K562 (cell line): ENCODE measurements at regions not wholly inside any gene's neighbourhood (a gene's known extent, or its start where the extent isn't known, plus 50 kb on each side); places are given as distances from the start of the nearest gene placed in this dataset.
"Not testable (repeated sequence)": the region's sequence is repeated elsewhere in the genome, so short reads cannot be mapped to it uniquely, and the experiment has no call there.

ENCODE experiments used
- ATAC-seq: fragments of 200-7000 bp; cut with Tn5 transposase; 3 replicates; pipeline ENCODE4 v1.9.1; 2020; ENCODE audit warnings: moderate library complexity
- BruUV-seq: library from RNA; stranded (reverse); fragments of 400-500 nt; replicated peaks from 2 replicates; lab custom pipeline; 2021; lab: Mats Ljungman, UMichigan
- CTCF ChIA-PET: fragments of 300-600 bp; formaldehyde crosslinking; extraction: SDS; loops from one replicate; lab custom pipeline; 2021; ENCODE audit warnings: low intra/inter-chr PET ratio; lab: Yijun Ruan, JAX
- POLR2A ChIA-PET: fragments of 300-600, 350-650 bp; sonication (Branson Sonifier 250); formaldehyde crosslinking; extraction: SDS; loops from one replicate; lab custom pipeline; 2021; ENCODE audit warnings: antibody characterized with exemption, inconsistent platforms; lab: Yijun Ruan, JAX
- DNase-seq, 4 experiments: peaks; one replicate each; pipeline versions ENCODE4 v3.0.0 to v3.0.0-alpha.2; 2011 to 2018; ENCODE audit warnings: low spot score in 3 of 4, mixed read lengths in 3 of 4; ENCODE audit errors: extremely low read depth in 1 of 4
- FAIRE-seq: peaks from 2 replicates; lab custom pipeline; 2011; peaks lifted over from hg19 to GRCh38; lab: Jason Lieb, UNC
- H2AFZ ChIP-seq: 2 replicates; pipeline ENCODE4 v1.6.0; 2011; ENCODE audit warnings: low read depth, low read length, control low read depth, inconsistent platforms
- H3K27ac ChIP-seq: fragments of 200-600 bp; 3 replicates; pipeline ENCODE4 v1.8.0; 2011; ENCODE audit warnings: low read depth, mild to moderate bottlenecking, control low read depth, inconsistent platforms, low read length, moderate library complexity, mixed read lengths; ENCODE audit errors: extremely low read depth
- H3K27me3 ChIP-seq, 2 experiments: fragments of 300-600 bp in 1 of 2; 2 replicates in 1 of 2; 3 replicates in 1 of 2; pipeline versions ENCODE4 v1.6.0 to v1.8.0; 2011; ENCODE audit warnings: inconsistent platforms in 2 of 2, low read length in 2 of 2, mild to moderate bottlenecking in 1 of 2, mixed read lengths in 1 of 2, moderate library complexity in 1 of 2; ENCODE audit not compliant: control insufficient read depth in 2 of 2, insufficient read depth in 2 of 2
- H3K36me3 ChIP-seq: fragments of 300-600 bp; 3 replicates; pipeline ENCODE4 v1.8.0; 2011; ENCODE audit warnings: mild to moderate bottlenecking, low read length, inconsistent platforms; ENCODE audit not compliant: control insufficient read depth, insufficient read depth
- H3K4me1 ChIP-seq, 2 experiments: fragments of 200-600 bp in 1 of 2; replicated peaks in 1 of 2; 2 replicates in 1 of 2; 3 replicates in 1 of 2; pipeline versions ENCODE4 v1.5.1 to v1.8.0; 2011; ENCODE audit warnings: inconsistent platforms in 2 of 2, low read length in 2 of 2, mild to moderate bottlenecking in 1 of 2, mixed read lengths in 1 of 2, moderate library complexity in 1 of 2; ENCODE audit not compliant: control insufficient read depth in 2 of 2, insufficient read depth in 2 of 2
- H3K4me2 ChIP-seq: 2 replicates; pipeline ENCODE4 v1.6.1; 2011; ENCODE audit warnings: low read length, control low read depth, inconsistent platforms, mixed read lengths; ENCODE audit not compliant: insufficient read depth
- H3K4me3 ChIP-seq: fragments of 200-600 bp; sonication (generic), shearing (Covaris generic); 2 replicates; pipeline ENCODE4 v1.5.1; 2016; ENCODE audit warnings: control low read depth, inconsistent platforms
- H3K79me2 ChIP-seq: fragments of 200-600 bp; 3 replicates; pipeline ENCODE4 v1.8.0; 2011; ENCODE audit warnings: low read length, inconsistent platforms; ENCODE audit not compliant: control insufficient read depth, insufficient read depth
- H3K9ac ChIP-seq, 2 experiments: 2 replicates each; pipeline versions ENCODE4 v1.6.0 to v1.6.1; 2011; ENCODE audit warnings: low read depth in 2 of 2, low read length in 2 of 2, control low read depth in 1 of 2, inconsistent platforms in 1 of 2, mild to moderate bottlenecking in 1 of 2, mixed read lengths in 1 of 2; ENCODE audit not compliant: insufficient read depth in 1 of 2
- H3K9me1 ChIP-seq: one replicate; pipeline ENCODE4 v1.6.0; 2011; ENCODE audit warnings: inconsistent platforms, mild to moderate bottlenecking, low read length, moderate library complexity; ENCODE audit not compliant: control insufficient read depth, insufficient read depth
- H3K9me3 ChIP-seq: replicated peaks from 2 replicates; pipeline ENCODE4 v1.5.1; 2011; ENCODE audit warnings: low read depth, low read length, inconsistent platforms; ENCODE audit not compliant: control insufficient read depth, insufficient read depth
- H4K20me1 ChIP-seq: replicated peaks from 2 replicates; pipeline ENCODE4 v1.6.1; 2011; ENCODE audit warnings: low read length, inconsistent platforms, mixed read lengths; ENCODE audit not compliant: control insufficient read depth, insufficient read depth
- WGBS: fragments of 100-300 bp; shearing (Covaris generic); methylation state at CpG from one replicate; pipeline ENCODE4 v1.1.6; 2016; ENCODE audit warnings: low coverage, mixed read lengths; ENCODE audit not compliant: insufficient coverage; ENCODE audit errors: missing lambda C conversion rate; 5-methylcytosine and 5-hydroxymethylcytosine counted together
- in situ Hi-C: fragments of 300-500 bp; cut with MboI; formaldehyde crosslinking; loops from 4 replicates; pipeline ENCODE4 v1.15.0; 2018; ENCODE audit warnings: inconsistent platforms, mixed read lengths
- intact Hi-C: fragments of 100-400 bp; cut with micrococcal nuclease; formaldehyde crosslinking; loops from 2 replicates; pipeline ENCODE4 v1.14.2; 2022

- CTCF ChIA-PET, H2AFZ ChIP-seq, H4K20me1 ChIP-seq, H3K9me3 ChIP-seq, FAIRE-seq, ATAC-seq, H3K9ac ChIP-seq, H3K9me1 ChIP-seq, in situ Hi-C loops, H3K27me3 ChIP-seq, H3K4me3 ChIP-seq, H3K36me3 ChIP-seq, DNase-seq, H3K79me2 ChIP-seq, POLR2A ChIA-PET, BruUV-seq, H3K27ac ChIP-seq, H3K4me2 ChIP-seq, H3K4me1 ChIP-seq: not testable (repeated sequence)
- intact Hi-C loops = loop anchor here (10.0 kb wide), 1 partner anchor 125 kb away; no protein-coding TSS in a partner anchor
- WGBS = no CpG with 5 or more reads among the region's 2 CpGs
Measured at GRCh38 chr22:16899358-16899757, 74.1 kb upstream of the XKR3 start.

GRCh38 chr22:16897365-16897764 lies 72.2 kb upstream of the XKR3 start:
- DNase-seq, H3K79me2 ChIP-seq, H3K27ac ChIP-seq, BruUV-seq, H2AFZ ChIP-seq, in situ Hi-C loops, H3K4me1 ChIP-seq, H3K4me2 ChIP-seq, H3K9me3 ChIP-seq, POLR2A ChIA-PET, H3K9ac ChIP-seq, FAIRE-seq, H3K4me3 ChIP-seq, H3K36me3 ChIP-seq, CTCF ChIA-PET, H3K9me1 ChIP-seq, H4K20me1 ChIP-seq, ATAC-seq, H3K27me3 ChIP-seq: not testable (repeated sequence)
- WGBS = 0% methylated on average over 1 of the region's 2 CpGs
- intact Hi-C loops = loop anchor here (10.0 kb wide), 1 partner anchor 123 kb away; no protein-coding TSS in a partner anchor
